ENCODE measurements at regions not wholly inside any gene's neighbourhood (a gene's known extent, or its start where the extent isn't known, plus 50 kb on each side); places are given as distances from the start of the nearest gene placed in this dataset.

- no peak for TF ChIP-seq CTCF (conservative IDR thresholded peaks at IDR 0.05; ENCODE audit: low read depth, low read length)
- TF ChIP-seq MAZ (IDR thresholded peaks at IDR 0.05; ENCODE audit: borderline replicate concordance, low read depth, low read length), result no peak
- no peak for TF ChIP-seq POLR2A (IDR thresholded peaks at IDR 0.05; ENCODE audit: low read depth, low read length)
- no peak for TF ChIP-seq MAFK (IDR thresholded peaks at IDR 0.05; ENCODE audit: low read depth, low read length)
These were observed 96.6 kb downstream of the NCOR2 start for GRCh38 chr12:124470806-124471205.

All from IMR-90 (cell line).